ENCODE measurements at regions not wholly inside any gene's neighbourhood (a gene's known extent, or its start where the extent isn't known, plus 50 kb on each side); places are given as distances from the start of the nearest gene placed in this dataset.
"Not testable (repeated sequence)": the region's sequence is repeated elsewhere in the genome, so short reads cannot be mapped to it uniquely, and the experiment has no call there.

GRCh38 chr2:241981076-241981700 is 111.7 kb downstream of the RTP5 start:
- no peak for DNase-seq (ENCODE audit: low read depth in 4 of 4, low spot score in 2 of 4)

GRCh38 chr2:241982706-241983570 is 113.4 kb downstream of the RTP5 start:
- no peak for DNase-seq (ENCODE audit: low read depth in 4 of 4, low spot score in 2 of 4)

GRCh38 chr2:241983571-241984270 is 114.2 kb downstream of the RTP5 start:
- no peak for DNase-seq (ENCODE audit: low read depth in 4 of 4, low spot score in 2 of 4)

- DNase-seq (ENCODE audit: low read depth in 4 of 4, low spot score in 2 of 4), result no peak
These were observed 114.7 kb downstream of the RTP5 start for GRCh38 chr2:241984271-241984655.

- no peak for DNase-seq (ENCODE audit: low read depth in 4 of 4, low spot score in 2 of 4)
These were observed 115.1 kb downstream of the RTP5 start for GRCh38 chr2:241984658-241985057.

- DNase-seq (ENCODE audit: low read depth in 4 of 4, low spot score in 2 of 4), result not testable (repeated sequence)
These were observed 115.8 kb downstream of the RTP5 start for GRCh38 chr2:241985161-241985985.

GRCh38 chr2:241985986-241986329 is 116.4 kb downstream of the RTP5 start:
- DNase-seq (ENCODE audit: low read depth in 4 of 4, low spot score in 2 of 4), result no peak

GRCh38 chr2:241986836-241987641 is 117.5 kb downstream of the RTP5 start:
- no peak for DNase-seq (ENCODE audit: low read depth in 4 of 4, low spot score in 2 of 4)

GRCh38 chr2:241987726-241988125 is 118.2 kb downstream of the RTP5 start:
- DNase-seq (ENCODE audit: low read depth in 4 of 4, low spot score in 2 of 4), result no peak

- no peak for DNase-seq (ENCODE audit: low read depth in 4 of 4, low spot score in 2 of 4)
These were observed 118.6 kb downstream of the RTP5 start for GRCh38 chr2:241988146-241988545.

GRCh38 chr2:241989074-241989473 is 119.5 kb downstream of the RTP5 start:
- no peak for DNase-seq (ENCODE audit: low read depth in 4 of 4, low spot score in 2 of 4)

GRCh38 chr2:241990466-241990865 is 120.9 kb downstream of the RTP5 start:
- DNase-seq (ENCODE audit: low read depth in 4 of 4, low spot score in 2 of 4), result no peak

- no peak for DNase-seq (ENCODE audit: low read depth in 4 of 4, low spot score in 2 of 4)
These were observed 121.8 kb downstream of the RTP5 start for GRCh38 chr2:241991299-241991698.

GRCh38 chr2:241992753-241993152 is 123.2 kb downstream of the RTP5 start:
- DNase-seq (ENCODE audit: low read depth in 4 of 4, low spot score in 2 of 4), result no peak

- no peak for DNase-seq (ENCODE audit: low read depth in 4 of 4, low spot score in 2 of 4)
These were observed 124.0 kb downstream of the RTP5 start for GRCh38 chr2:241993386-241994005.

GRCh38 chr2:241994086-241994485 is 124.6 kb downstream of the RTP5 start:
- DNase-seq (ENCODE audit: low read depth in 4 of 4, low spot score in 2 of 4), result no peak

GRCh38 chr2:241994556-241995213 is 125.2 kb downstream of the RTP5 start:
- no peak for DNase-seq (ENCODE audit: low read depth in 4 of 4, low spot score in 2 of 4)

GRCh38 chr2:241996100-241996499 is 126.6 kb downstream of the RTP5 start:
- no peak for DNase-seq (ENCODE audit: low read depth in 4 of 4, low spot score in 2 of 4)

GRCh38 chr2:241997017-241997416 is 127.5 kb downstream of the RTP5 start:
- no peak for DNase-seq (ENCODE audit: low read depth in 4 of 4, low spot score in 2 of 4)
